ENCODE measurements at regions not wholly inside any gene's neighbourhood (a gene's known extent, or its start where the extent isn't known, plus 50 kb on each side); places are given as distances from the start of the nearest gene placed in this dataset.

- no peaks in the 10 kb centered on the region for H3K36me3 ChIP-seq (ENCODE audit: control insufficient read depth in 2 of 2, extremely low read depth in 1 of 2, insufficient read depth in 2 of 2, low read length in 2 of 2)
- no peaks in the 10 kb centered on the region for H3K9me3 ChIP-seq (replicated peaks; ENCODE audit: control insufficient read depth, insufficient read depth, low read length)
- dilution Hi-C loops (cut with MboI; ENCODE audit: extremely low pct_ligation_motif_present, low sequenced_read_pairs) = no loop called here
- no TSS peak for BruUV-seq (replicated peaks)
- H3K4me1 ChIP-seq (ENCODE audit: control insufficient read depth, extremely low read depth, insufficient read depth, low read length) = no peaks in the 10 kb centered on the region
- no peak overlapping the region for H2AFZ ChIP-seq (ENCODE audit: low read depth, low read length)
- CTCF ChIA-PET = interaction anchor here (1.6 kb wide), 1 partner anchor 114 kb away, joined by 3 read pairs; no protein-coding TSS in a partner anchor
- H3K9me1 ChIP-seq (replicated peaks; ENCODE audit: control insufficient read depth, extremely low read depth, insufficient read depth, low read length) = no peaks in the 10 kb centered on the region
- H3K4me3 ChIP-seq (replicated peaks in 1 of 3; ENCODE audit: insufficient read depth in 1 of 3, low read depth in 1 of 3, low read length in 3 of 3) = no peak overlapping the region
- no peak overlapping the region for H3K27ac ChIP-seq (ENCODE audit: insufficient read depth, low read depth, low read length)
- no peak overlapping the region for H3K4me2 ChIP-seq (ENCODE audit: insufficient read depth, low read length)
- TF ChIP-seq CTCF (IDR thresholded peaks at IDR 0.05; ENCODE audit: extremely low read depth in 1 of 2, insufficient read depth in 1 of 2, low read depth in 1 of 2, low read length in 2 of 2) (no peak), JUN (IDR thresholded peaks at IDR 0.05; ENCODE audit: borderline replicate concordance, insufficient read depth, insufficient read length, low read depth) (no peak), FOS (IDR thresholded peaks at IDR 0.05; ENCODE audit: borderline replicate concordance, insufficient read depth, low read length) (no peak), EZH2 (IDR thresholded peaks at IDR 0.05; ENCODE audit: borderline replicate concordance, low read depth, low read length, severe bottlenecking) (no peak), MAX (IDR thresholded peaks at IDR 0.05; ENCODE audit: insufficient read depth, insufficient read length) (no peak), POLR2AphosphoS5 (IDR thresholded peaks at IDR 0.05; ENCODE audit: insufficient read depth, low read depth, low read length) (no peak), POLR2A (IDR thresholded peaks at IDR 0.05; ENCODE audit: low read depth, low read length) (no peak), MYC (IDR thresholded peaks at IDR 0.05; ENCODE audit: low read depth, low read length) (no peak), GATA2 (IDR thresholded peaks at IDR 0.05; ENCODE audit: insufficient read depth, insufficient read length, low read depth, low read length) (no peak)
- H3K79me2 ChIP-seq (ENCODE audit: control insufficient read depth, insufficient read depth, low read length) = no peaks in the 10 kb centered on the region
- H3K9ac ChIP-seq (replicated peaks; ENCODE audit: extremely low read depth, insufficient read depth, low read length) = no peak overlapping the region
- intact Hi-C loops (cut with micrococcal nuclease) = no loop called here
- DNase-seq (ENCODE audit: low read depth, low spot score) (no peak), FAIRE-seq (no peak)
- no peaks in the 10 kb centered on the region for H3K27me3 ChIP-seq (ENCODE audit: control insufficient read depth in 2 of 2, insufficient read depth in 2 of 2, low read length in 2 of 2)
- H4K20me1 ChIP-seq (replicated peaks; ENCODE audit: control insufficient read depth, extremely low read depth, insufficient read depth, low read length) = no peaks in the 10 kb centered on the region
- POLR2A ChIA-PET = no interaction called here
These were observed 249.7 kb downstream of the SPTSSA start for GRCh38 chr14:34212172-34212929.

Measured in endothelial cell of umbilical vein (primary cell).